ENCODE measurements at regions not wholly inside any gene's neighbourhood (a gene's known extent, or its start where the extent isn't known, plus 50 kb on each side); places are given as distances from the start of the nearest gene placed in this dataset.

GRCh38 chr2:193690572-193690971, 1495.8 kb upstream of the TMEFF2 start:
- Histone ChIP-seq H3K9me3 (ENCODE audit: low read length) (peaks cover 12% of the 10 kb centered on the region; the same call in 1 of the 2 replicates), H3K27me3 (ENCODE audit: low read length) (no peaks in the 10 kb centered on the region), H2AFZ (ENCODE audit: low read length) (no peak overlapping the region), H4K20me1 (ENCODE audit: insufficient read depth, low read depth, low read length) (no peaks in the 10 kb centered on the region), H3K4me2 (ENCODE audit: low read depth, low read length, poor library complexity, severe bottlenecking) (no peak overlapping the region), H3K9me2 (replicated peaks; ENCODE audit: insufficient read depth, low read length) (no peaks in the 10 kb centered on the region), H3K4me3 (ENCODE audit: low read length) (no peak overlapping the region), H3K79me2 (ENCODE audit: low read length) (no peaks in the 10 kb centered on the region), H3K36me3 (ENCODE audit: insufficient read depth, low read length) (no peaks in the 10 kb centered on the region), H3K9ac (ENCODE audit: low read length) (no peak overlapping the region), H3K27ac (ENCODE audit: low read length) (no peak overlapping the region), H3K4me1 (ENCODE audit: low read length) (no peaks in the 10 kb centered on the region)
- no peak for DNase-seq

GRCh38 chr2:193687195-193687594, 1492.5 kb upstream of the TMEFF2 start:
- H2AFZ ChIP-seq (ENCODE audit: low read length), result no peak overlapping the region
- DNase-seq, result no peak
- no peaks in the 10 kb centered on the region for H3K79me2 ChIP-seq (ENCODE audit: low read length)
- no peaks in the 10 kb centered on the region for H3K4me1 ChIP-seq (ENCODE audit: low read length)
- no peaks in the 10 kb centered on the region for H3K9me2 ChIP-seq (replicated peaks; ENCODE audit: insufficient read depth, low read length)
- H3K27me3 ChIP-seq (ENCODE audit: low read length), result no peaks in the 10 kb centered on the region
- peaks cover 6% of the 10 kb centered on the region; the same call in 1 of the 2 replicates for H3K9me3 ChIP-seq (ENCODE audit: low read length)
- no peak overlapping the region for H3K27ac ChIP-seq (ENCODE audit: low read length)
- H3K4me2 ChIP-seq (ENCODE audit: low read depth, low read length, poor library complexity, severe bottlenecking), result no peak overlapping the region
- H3K36me3 ChIP-seq (ENCODE audit: insufficient read depth, low read length), result no peaks in the 10 kb centered on the region
- no peak overlapping the region for H3K9ac ChIP-seq (ENCODE audit: low read length)
- H4K20me1 ChIP-seq (ENCODE audit: insufficient read depth, low read depth, low read length), result no peaks in the 10 kb centered on the region
- H3K4me3 ChIP-seq (ENCODE audit: low read length), result no peak overlapping the region

DNA sequence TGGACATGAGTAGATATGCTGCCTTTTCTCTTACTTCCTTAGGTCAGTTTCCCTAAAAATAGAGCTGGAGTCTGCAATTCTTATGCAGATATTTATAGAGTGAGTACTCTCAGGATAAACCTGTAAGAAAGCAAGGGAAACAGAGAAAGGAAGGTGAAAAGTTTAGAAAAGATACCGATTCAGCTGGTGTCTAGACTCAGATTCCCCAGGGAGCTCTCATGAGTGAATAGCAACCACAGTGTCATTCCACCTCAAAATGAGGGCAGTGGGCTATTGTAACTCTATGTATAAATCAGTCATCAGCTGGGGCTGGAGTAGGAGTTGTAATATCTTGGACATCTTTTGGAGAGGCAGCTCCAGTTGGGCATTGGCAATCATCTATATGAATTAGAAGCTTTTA, 1485.1 kb upstream of the TMEFF2 start:
- H3K4me3 ChIP-seq (ENCODE audit: low read length), result no peak overlapping the region
- no peak overlapping the region for H3K9ac ChIP-seq (ENCODE audit: low read length)
- H3K36me3 ChIP-seq (ENCODE audit: insufficient read depth, low read length), result no peaks in the 10 kb centered on the region
- no peaks in the 10 kb centered on the region for H3K9me2 ChIP-seq (replicated peaks; ENCODE audit: insufficient read depth, low read length)
- no peaks in the 10 kb centered on the region for H3K4me1 ChIP-seq (ENCODE audit: low read length)
- no peak for DNase-seq
- no peak overlapping the region for H2AFZ ChIP-seq (ENCODE audit: low read length)
- no peaks in the 10 kb centered on the region for H4K20me1 ChIP-seq (ENCODE audit: insufficient read depth, low read depth, low read length)
- H3K4me2 ChIP-seq (ENCODE audit: low read depth, low read length, poor library complexity, severe bottlenecking), result no peak overlapping the region
- no peak overlapping the region for H3K27ac ChIP-seq (ENCODE audit: low read length)
- no peaks in the 10 kb centered on the region for H3K79me2 ChIP-seq (ENCODE audit: low read length)
- H3K9me3 ChIP-seq (ENCODE audit: low read length), result peaks cover 6% of the 10 kb centered on the region
- H3K27me3 ChIP-seq (ENCODE audit: low read length), result no peaks in the 10 kb centered on the region

DNA sequence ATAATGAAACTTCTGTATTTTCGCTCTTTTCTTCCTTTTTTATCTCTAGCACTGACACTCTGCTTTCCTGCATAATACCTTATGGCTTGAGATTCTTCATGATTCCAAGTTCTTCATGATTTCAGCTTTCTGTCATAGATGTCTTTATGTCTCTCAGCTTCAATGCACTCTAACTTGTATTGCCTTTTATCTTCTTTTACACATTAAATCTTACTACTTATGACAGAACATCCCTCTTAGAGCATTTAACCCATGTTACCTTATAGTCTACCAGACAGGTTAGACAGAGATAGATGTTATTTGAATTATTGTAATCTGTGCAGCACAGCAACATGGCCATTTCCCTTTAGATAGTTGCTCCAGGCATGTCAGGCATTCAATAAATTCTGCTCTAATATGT, 1475.7 kb upstream of the TMEFF2 start:
- no peaks in the 10 kb centered on the region; the same call in 1 of the 2 replicates for H3K9me3 ChIP-seq (ENCODE audit: low read length)
- H3K27ac ChIP-seq (ENCODE audit: low read length), result no peak overlapping the region
- no peak overlapping the region for H2AFZ ChIP-seq (ENCODE audit: low read length)
- H3K4me2 ChIP-seq (ENCODE audit: low read depth, low read length, poor library complexity, severe bottlenecking), result no peak overlapping the region
- no peaks in the 10 kb centered on the region for H3K79me2 ChIP-seq (ENCODE audit: low read length)
- DNase-seq, result no peak
- H3K4me3 ChIP-seq (ENCODE audit: low read length), result no peak overlapping the region
- no peak overlapping the region for H3K9ac ChIP-seq (ENCODE audit: low read length)
- no peaks in the 10 kb centered on the region for H3K9me2 ChIP-seq (replicated peaks; ENCODE audit: insufficient read depth, low read length)
- no peaks in the 10 kb centered on the region for H3K27me3 ChIP-seq (ENCODE audit: low read length)
- no peaks in the 10 kb centered on the region for H3K4me1 ChIP-seq (ENCODE audit: low read length)
- no peaks in the 10 kb centered on the region for H4K20me1 ChIP-seq (ENCODE audit: insufficient read depth, low read depth, low read length)
- H3K36me3 ChIP-seq (ENCODE audit: insufficient read depth, low read length), result no peaks in the 10 kb centered on the region

DNA sequence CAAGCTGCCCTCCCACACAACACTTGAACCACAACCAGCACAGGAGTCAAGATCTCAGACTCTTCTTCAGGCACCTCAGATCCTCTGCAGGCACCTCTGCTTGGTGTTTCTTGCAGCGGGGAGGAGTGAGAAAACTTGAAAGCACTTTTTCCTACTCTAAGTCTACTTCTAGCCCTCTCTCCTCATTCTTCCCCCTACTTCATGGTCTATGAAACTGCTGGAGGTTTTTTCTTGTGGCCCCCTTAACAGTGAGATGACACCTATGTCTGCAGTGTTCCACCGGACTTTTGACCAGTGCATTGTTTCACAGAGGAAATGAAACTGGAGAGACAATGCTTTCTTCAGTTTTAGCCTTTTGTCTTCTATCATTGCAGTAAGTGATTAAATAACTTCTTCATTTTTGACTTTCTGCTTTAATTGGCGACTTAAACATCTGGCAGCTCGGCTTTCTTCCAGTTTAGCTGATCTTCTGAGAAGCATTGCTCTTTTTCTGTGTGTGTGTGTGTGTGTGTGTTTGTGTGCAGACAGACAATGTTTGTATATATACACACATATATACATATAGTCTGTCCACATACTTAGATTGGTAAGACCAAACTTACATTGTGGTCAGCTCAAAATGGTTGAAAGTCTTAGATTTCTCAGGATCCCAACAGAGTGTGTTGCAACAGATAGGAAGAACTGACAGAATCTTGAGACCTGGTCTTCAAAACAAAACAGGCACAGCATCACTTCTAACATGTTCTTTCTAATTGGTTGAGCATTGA, 1474.0 kb upstream of the TMEFF2 start:
- Histone ChIP-seq H3K27me3 (ENCODE audit: low read length) (no peaks in the 10 kb centered on the region), H4K20me1 (ENCODE audit: insufficient read depth, low read depth, low read length) (no peaks in the 10 kb centered on the region), H3K4me2 (ENCODE audit: low read depth, low read length, poor library complexity, severe bottlenecking) (no peak overlapping the region), H3K9ac (ENCODE audit: low read length) (no peak overlapping the region), H3K4me1 (ENCODE audit: low read length) (no peaks in the 10 kb centered on the region), H3K9me3 (ENCODE audit: low read length) (no peaks in the 10 kb centered on the region; the same call in 1 of the 2 replicates), H3K4me3 (ENCODE audit: low read length) (no peak overlapping the region), H3K79me2 (ENCODE audit: low read length) (no peaks in the 10 kb centered on the region), H3K27ac (ENCODE audit: low read length) (no peak overlapping the region), H3K9me2 (replicated peaks; ENCODE audit: insufficient read depth, low read length) (no peaks in the 10 kb centered on the region), H3K36me3 (ENCODE audit: insufficient read depth, low read length) (no peaks in the 10 kb centered on the region), H2AFZ (ENCODE audit: low read length) (no peak overlapping the region)
- DNase-seq, result no peak

DNA sequence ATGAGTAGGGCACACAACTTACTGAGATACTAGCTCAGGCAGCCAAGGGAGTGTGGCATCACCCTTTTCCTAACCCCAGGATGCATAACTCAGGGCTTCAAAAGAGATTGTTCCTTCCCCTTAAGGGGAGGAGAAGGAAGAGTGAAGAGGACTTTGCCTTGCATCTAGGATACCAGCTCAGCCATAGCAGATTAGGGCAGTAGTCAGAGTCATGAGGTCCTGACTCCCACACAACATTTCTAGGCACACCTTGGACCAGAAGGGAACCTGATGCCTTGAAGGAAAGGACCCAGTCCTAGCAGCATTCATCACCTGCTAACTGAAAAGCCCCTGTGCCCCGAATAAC, 1433.2 kb upstream of the TMEFF2 start:
- no peaks in the 10 kb centered on the region for H3K4me1 ChIP-seq (ENCODE audit: low read length)
- no peak overlapping the region for H3K9ac ChIP-seq (ENCODE audit: low read length)

GRCh38 chr2:193627187-193627926, 1432.6 kb upstream of the TMEFF2 start:
- no peak overlapping the region for H3K4me2 ChIP-seq (ENCODE audit: low read depth, low read length, poor library complexity, severe bottlenecking)
- no peak overlapping the region for H2AFZ ChIP-seq (ENCODE audit: low read length)
- H3K27me3 ChIP-seq (ENCODE audit: low read length), result no peaks in the 10 kb centered on the region
- H3K27ac ChIP-seq (ENCODE audit: low read length), result no peak overlapping the region
- no peak overlapping the region for H3K9ac ChIP-seq (ENCODE audit: low read length)
- H3K79me2 ChIP-seq (ENCODE audit: low read length), result no peaks in the 10 kb centered on the region
- H3K9me2 ChIP-seq (replicated peaks; ENCODE audit: insufficient read depth, low read length), result no peaks in the 10 kb centered on the region
- H3K4me1 ChIP-seq (ENCODE audit: low read length), result no peaks in the 10 kb centered on the region
- DNase-seq, result no peak
- H4K20me1 ChIP-seq (ENCODE audit: insufficient read depth, low read depth, low read length), result no peaks in the 10 kb centered on the region
- peaks cover 7% of the 10 kb centered on the region for H3K9me3 ChIP-seq (ENCODE audit: low read length)
- H3K4me3 ChIP-seq (ENCODE audit: low read length), result no peak overlapping the region
- no peaks in the 10 kb centered on the region for H3K36me3 ChIP-seq (ENCODE audit: insufficient read depth, low read length)

More for the DNA sequence above, 1433.2 kb upstream of the TMEFF2 start:
- Histone ChIP-seq H3K27me3 (ENCODE audit: low read length) (no peaks in the 10 kb centered on the region), H3K9me3 (ENCODE audit: low read length) (peaks cover 7% of the 10 kb centered on the region), H3K4me3 (ENCODE audit: low read length) (no peak overlapping the region), H3K36me3 (ENCODE audit: insufficient read depth, low read length) (no peaks in the 10 kb centered on the region), H4K20me1 (ENCODE audit: insufficient read depth, low read depth, low read length) (no peaks in the 10 kb centered on the region), H3K9me2 (replicated peaks; ENCODE audit: insufficient read depth, low read length) (no peaks in the 10 kb centered on the region), H3K4me2 (ENCODE audit: low read depth, low read length, poor library complexity, severe bottlenecking) (no peak overlapping the region), H3K79me2 (ENCODE audit: low read length) (no peaks in the 10 kb centered on the region), H2AFZ (ENCODE audit: low read length) (no peak overlapping the region), H3K27ac (ENCODE audit: low read length) (no peak overlapping the region)
- DNase-seq, result no peak

DNA sequence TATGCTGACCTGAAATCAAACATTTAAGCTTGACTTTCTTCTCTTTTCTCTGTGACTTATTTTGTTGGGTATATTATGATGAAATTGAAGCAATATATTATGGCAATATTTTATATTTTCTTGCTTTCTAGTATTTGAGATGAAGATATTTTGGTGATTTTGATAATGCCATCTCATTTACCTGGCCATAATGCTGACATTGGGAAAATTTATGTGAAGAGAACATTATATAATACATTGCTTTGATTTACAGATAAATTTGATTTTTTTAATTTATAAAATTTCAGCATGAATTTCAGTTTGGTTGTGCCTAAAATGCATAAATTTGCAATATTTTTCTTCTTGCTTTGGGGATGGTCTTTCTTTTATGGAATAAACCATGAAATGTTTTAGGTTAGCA, 1413.7 kb upstream of the TMEFF2 start:
- Histone ChIP-seq H3K9me3 (ENCODE audit: low read length) (peaks cover 3% of the 10 kb centered on the region; the same call in 1 of the 2 replicates), H4K20me1 (ENCODE audit: insufficient read depth, low read depth, low read length) (no peaks in the 10 kb centered on the region), H3K79me2 (ENCODE audit: low read length) (no peaks in the 10 kb centered on the region), H3K9ac (ENCODE audit: low read length) (no peak overlapping the region), H3K4me1 (ENCODE audit: low read length) (no peaks in the 10 kb centered on the region), H3K4me3 (ENCODE audit: low read length) (no peak overlapping the region), H3K36me3 (ENCODE audit: insufficient read depth, low read length) (no peaks in the 10 kb centered on the region), H3K27ac (ENCODE audit: low read length) (no peak overlapping the region), H3K4me2 (ENCODE audit: low read depth, low read length, poor library complexity, severe bottlenecking) (no peak overlapping the region), H3K27me3 (ENCODE audit: low read length) (no peaks in the 10 kb centered on the region), H3K9me2 (replicated peaks; ENCODE audit: insufficient read depth, low read length) (no peaks in the 10 kb centered on the region), H2AFZ (ENCODE audit: low read length) (no peak overlapping the region)
- no peak for DNase-seq

Measured in Karpas-422 (cell line).